Activated gamma-delta T cell treated with Interleukin-2 at 50 U/mL for 16 hours (primary cell): ENCODE measurements at regions not wholly inside any gene's neighbourhood (a gene's known extent, or its start where the extent isn't known, plus 50 kb on each side); places are given as distances from the start of the nearest gene placed in this dataset.

Experiments
- DNase-seq: peaks from one replicate; pipeline ENCODE4 v3.0.0-alpha.2; 2020

GRCh38 chr6:98487612-98488011 lies 346.8 kb upstream of the POU3F2 start:
- no peak for DNase-seq

- no peak for DNase-seq
These were observed 336.1 kb upstream of the POU3F2 start for GRCh38 chr6:98498144-98498775.

- DNase-seq: no peak
These were observed 335.5 kb upstream of the POU3F2 start for GRCh38 chr6:98498866-98499265.

GRCh38 chr6:98514073-98514720 lies 320.2 kb upstream of the POU3F2 start:
- DNase-seq: no peak

GRCh38 chr6:98514796-98515195 lies 319.6 kb upstream of the POU3F2 start:
- DNase-seq: no peak

GRCh38 chr6:98516206-98516605 lies 318.2 kb upstream of the POU3F2 start:
- no peak for DNase-seq

- DNase-seq: no peak
These were observed 317.5 kb upstream of the POU3F2 start for GRCh38 chr6:98516866-98517265.

GRCh38 chr6:98525860-98526259 lies 308.5 kb upstream of the POU3F2 start:
- DNase-seq: no peak

- no peak for DNase-seq
These were observed 307.9 kb upstream of the POU3F2 start for GRCh38 chr6:98526465-98526864.

GRCh38 chr6:98529364-98529763 lies 305.0 kb upstream of the POU3F2 start:
- DNase-seq: no peak

GRCh38 chr6:98530732-98531131 lies 303.6 kb upstream of the POU3F2 start:
- no peak for DNase-seq

GRCh38 chr6:98532004-98532403 lies 302.4 kb upstream of the POU3F2 start:
- no peak for DNase-seq

- DNase-seq: no peak
These were observed 294.6 kb upstream of the POU3F2 start for GRCh38 chr6:98539741-98540140.

GRCh38 chr6:98546376-98546775 lies 288.0 kb upstream of the POU3F2 start:
- DNase-seq: no peak

- no peak for DNase-seq
These were observed 287.2 kb upstream of the POU3F2 start for GRCh38 chr6:98547151-98547550.

- DNase-seq: no peak
These were observed 286.7 kb upstream of the POU3F2 start for GRCh38 chr6:98547634-98548033.

GRCh38 chr6:98548301-98548700 lies 286.1 kb upstream of the POU3F2 start:
- DNase-seq: no peak

- no peak for DNase-seq
These were observed 274.0 kb upstream of the POU3F2 start for GRCh38 chr6:98560418-98560817.

GRCh38 chr6:98560841-98561240 lies 273.5 kb upstream of the POU3F2 start:
- no peak for DNase-seq

- no peak for DNase-seq
These were observed 268.2 kb upstream of the POU3F2 start for GRCh38 chr6:98566126-98566525.

- DNase-seq: no peak
These were observed 261.8 kb upstream of the POU3F2 start for GRCh38 chr6:98572579-98572978.

GRCh38 chr6:98574984-98575383 lies 259.4 kb upstream of the POU3F2 start:
- DNase-seq: no peak

GRCh38 chr6:98576791-98577190 lies 257.6 kb upstream of the POU3F2 start:
- no peak for DNase-seq

GRCh38 chr6:98578016-98578415 lies 256.4 kb upstream of the POU3F2 start:
- DNase-seq: no peak

GRCh38 chr6:98579079-98579478 lies 255.3 kb upstream of the POU3F2 start:
- DNase-seq: no peak
